ENCODE measurements at regions not wholly inside any gene's neighbourhood (a gene's known extent, or its start where the extent isn't known, plus 50 kb on each side); places are given as distances from the start of the nearest gene placed in this dataset.

DNA sequence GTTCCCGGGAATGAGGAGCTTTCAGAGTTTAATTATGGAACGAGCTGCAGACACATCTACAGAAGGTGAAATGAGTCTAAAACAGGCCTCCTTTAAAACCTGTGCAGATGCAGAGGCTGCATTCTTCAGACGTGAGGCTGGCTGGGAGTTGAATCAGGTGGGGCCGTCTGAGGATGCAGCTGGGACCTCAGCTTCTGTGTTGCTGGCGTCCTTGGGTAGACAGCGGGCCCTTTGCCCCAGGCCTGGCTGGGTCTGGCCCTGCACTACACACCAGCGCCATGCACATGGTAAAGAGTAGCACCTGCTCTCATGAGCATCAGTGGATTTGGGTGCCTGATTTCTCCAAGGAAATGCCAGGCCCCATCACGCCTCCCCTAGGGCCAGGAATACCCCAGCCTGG lies 67.3 kb downstream of the TMEM18 start:
- H3K4me2 ChIP-seq (ENCODE audit: insufficient read depth, low read length), result no peak overlapping the region
- H2AFZ ChIP-seq (ENCODE audit: low read depth, low read length), result no peak overlapping the region
- H3K36me3 ChIP-seq (ENCODE audit: control insufficient read depth in 2 of 2, extremely low read depth in 1 of 2, insufficient read depth in 2 of 2, low read length in 2 of 2), result no peaks in the 10 kb centered on the region
- H3K9me3 ChIP-seq (replicated peaks; ENCODE audit: control insufficient read depth, insufficient read depth, low read length), result no peaks in the 10 kb centered on the region
- CTCF ChIA-PET, result no interaction called here
- H4K20me1 ChIP-seq (replicated peaks; ENCODE audit: control insufficient read depth, extremely low read depth, insufficient read depth, low read length), result no peaks in the 10 kb centered on the region
- TF ChIP-seq GATA2 (IDR thresholded peaks at IDR 0.05; ENCODE audit: insufficient read depth, insufficient read length, low read depth, low read length) (no peak), POLR2AphosphoS5 (IDR thresholded peaks at IDR 0.05; ENCODE audit: insufficient read depth, low read depth, low read length) (no peak), EZH2 (IDR thresholded peaks at IDR 0.05; ENCODE audit: borderline replicate concordance, low read depth, low read length, severe bottlenecking) (no peak), JUN (IDR thresholded peaks at IDR 0.05; ENCODE audit: borderline replicate concordance, insufficient read depth, insufficient read length, low read depth) (no peak), MYC (IDR thresholded peaks at IDR 0.05; ENCODE audit: low read depth, low read length) (no peak), FOS (IDR thresholded peaks at IDR 0.05; ENCODE audit: borderline replicate concordance, insufficient read depth, low read length) (no peak), POLR2A (IDR thresholded peaks at IDR 0.05; ENCODE audit: low read depth, low read length) (no peak)
- TF ChIP-seq, protein P1, sequence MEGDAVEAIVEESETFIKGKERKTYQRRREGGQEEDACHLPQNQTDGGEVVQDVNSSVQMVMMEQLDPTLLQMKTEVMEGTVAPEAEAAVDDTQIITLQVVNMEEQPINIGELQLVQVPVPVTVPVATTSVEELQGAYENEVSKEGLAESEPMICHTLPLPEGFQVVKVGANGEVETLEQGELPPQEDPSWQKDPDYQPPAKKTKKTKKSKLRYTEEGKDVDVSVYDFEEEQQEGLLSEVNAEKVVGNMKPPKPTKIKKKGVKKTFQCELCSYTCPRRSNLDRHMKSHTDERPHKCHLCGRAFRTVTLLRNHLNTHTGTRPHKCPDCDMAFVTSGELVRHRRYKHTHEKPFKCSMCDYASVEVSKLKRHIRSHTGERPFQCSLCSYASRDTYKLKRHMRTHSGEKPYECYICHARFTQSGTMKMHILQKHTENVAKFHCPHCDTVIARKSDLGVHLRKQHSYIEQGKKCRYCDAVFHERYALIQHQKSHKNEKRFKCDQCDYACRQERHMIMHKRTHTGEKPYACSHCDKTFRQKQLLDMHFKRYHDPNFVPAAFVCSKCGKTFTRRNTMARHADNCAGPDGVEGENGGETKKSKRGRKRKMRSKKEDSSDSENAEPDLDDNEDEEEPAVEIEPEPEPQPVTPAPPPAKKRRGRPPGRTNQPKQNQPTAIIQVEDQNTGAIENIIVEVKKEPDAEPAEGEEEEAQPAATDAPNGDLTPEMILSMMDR (IDR thresholded peaks at IDR 0.05; ENCODE audit: extremely low read depth in 1 of 2, insufficient read depth in 1 of 2, low read depth in 1 of 2, low read length in 2 of 2), result no peak
- TF ChIP-seq, protein P2, sequence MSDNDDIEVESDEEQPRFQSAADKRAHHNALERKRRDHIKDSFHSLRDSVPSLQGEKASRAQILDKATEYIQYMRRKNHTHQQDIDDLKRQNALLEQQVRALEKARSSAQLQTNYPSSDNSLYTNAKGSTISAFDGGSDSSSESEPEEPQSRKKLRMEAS (IDR thresholded peaks at IDR 0.05; ENCODE audit: insufficient read depth, insufficient read length), result no peak
- dilution Hi-C loops (cut with MboI; ENCODE audit: extremely low pct_ligation_motif_present, low sequenced_read_pairs) (no loop called here), intact Hi-C loops (cut with micrococcal nuclease) (no loop called here)
- no peak for FAIRE-seq
- POLR2A ChIA-PET, result no interaction called here
- H3K9me1 ChIP-seq (replicated peaks; ENCODE audit: control insufficient read depth, extremely low read depth, insufficient read depth, low read length), result no peaks in the 10 kb centered on the region
- no peaks in the 10 kb centered on the region for H3K27me3 ChIP-seq (ENCODE audit: control insufficient read depth in 2 of 2, insufficient read depth in 2 of 2, low read length in 2 of 2)
- no peak overlapping the region for H3K9ac ChIP-seq (replicated peaks; ENCODE audit: extremely low read depth, insufficient read depth, low read length)
- H3K27ac ChIP-seq (ENCODE audit: insufficient read depth, low read depth, low read length), result no peak overlapping the region
- no peaks in the 10 kb centered on the region for H3K4me1 ChIP-seq (ENCODE audit: control insufficient read depth, extremely low read depth, insufficient read depth, low read length)
- no peak for DNase-seq (ENCODE audit: low read depth, low spot score)
- no peaks in the 10 kb centered on the region for H3K79me2 ChIP-seq (ENCODE audit: control insufficient read depth, insufficient read depth, low read length)
- no TSS peak for BruUV-seq (replicated peaks)
- no peak overlapping the region for H3K4me3 ChIP-seq (replicated peaks in 1 of 3; ENCODE audit: insufficient read depth in 1 of 3, low read depth in 1 of 3, low read length in 3 of 3)

All from endothelial cell of umbilical vein (primary cell).